ENCODE measurements at regions not wholly inside any gene's neighbourhood (a gene's known extent, or its start where the extent isn't known, plus 50 kb on each side); places are given as distances from the start of the nearest gene placed in this dataset.
A peak's percentile ranks its signal among the peaks of the same experiment; 100 is the strongest.

GRCh38 chr4:7127576-7127975 is 59.7 kb upstream of the GRPEL1 start:
- DNase-seq (ENCODE audit: extremely low read depth in 1 of 4, low spot score in 3 of 4) = peak in 1 of 4 experiments; percentile 10
- ChIA-PET POLR2A (interaction anchor here (0.6 to 0.7 kb wide), 2 partner anchors 402 to 675 kb away, joined by 3 to 4 read pairs; no protein-coding TSS in a partner anchor), CTCF (ENCODE audit: low intra/inter-chr PET ratio) (no interaction called here)
- ATAC-seq = no peak
- H3K4me1 ChIP-seq (replicated peaks in 1 of 2; ENCODE audit: control insufficient read depth in 2 of 2, insufficient read depth in 2 of 2, low read length in 2 of 2) = peaks cover 0 to 18% of the 10 kb centered on the region in 2 experiments; a peak in 1 of 5 replicates
- FAIRE-seq = no peak
- TF ChIP-seq NFIC (IDR thresholded peaks at IDR 0.05) (0 out of 2 replicates have a peak, but pooled peaks have one; percentile 7), KLF16 (IDR thresholded peaks at IDR 0.05) (no peak)
- no peaks in the 10 kb centered on the region for H3K9me1 ChIP-seq (ENCODE audit: control insufficient read depth, insufficient read depth, low read length)
- H4K20me1 ChIP-seq (replicated peaks; ENCODE audit: control insufficient read depth, insufficient read depth, low read length) = no peaks in the 10 kb centered on the region
- H3K36me3 ChIP-seq (ENCODE audit: control insufficient read depth, insufficient read depth, low read length) = no peaks in the 10 kb centered on the region
- intact Hi-C loops (cut with micrococcal nuclease) = no loop called here
- H3K27me3 ChIP-seq (ENCODE audit: control insufficient read depth in 2 of 2, insufficient read depth in 2 of 2, low read length in 2 of 2) = peaks cover 29 to 71% of the 10 kb centered on the region in 2 experiments
- no peak overlapping the region for H3K27ac ChIP-seq (ENCODE audit: extremely low read depth, low read depth, low read length)
- H3K79me2 ChIP-seq (ENCODE audit: control insufficient read depth, insufficient read depth, low read length) = no peaks in the 10 kb centered on the region
- no peak overlapping the region for H3K4me3 ChIP-seq
- BruUV-seq (replicated peaks) = no TSS peak
- 7% methylated on average over 18 of the region's 18 CpGs for WGBS (ENCODE audit: insufficient coverage, low coverage, missing lambda C conversion rate)
- no peaks in the 10 kb centered on the region for H3K9me3 ChIP-seq (replicated peaks; ENCODE audit: control insufficient read depth, insufficient read depth, low read depth, low read length)
- no peak overlapping the region for H3K4me2 ChIP-seq (ENCODE audit: insufficient read depth, low read length)
- H3K9ac ChIP-seq (ENCODE audit: insufficient read depth in 1 of 2, low read depth in 2 of 2, low read length in 2 of 2) = no peak overlapping the region; a peak in 1 of 4 replicates
- in situ Hi-C loops (cut with MboI) = no loop called here
- no peak overlapping the region for H2AFZ ChIP-seq (ENCODE audit: low read depth, low read length)

- no peak for DNase-seq (ENCODE audit: extremely low read depth in 1 of 4, low spot score in 3 of 4)
- Histone ChIP-seq H3K9ac (ENCODE audit: insufficient read depth in 1 of 2, low read depth in 2 of 2, low read length in 2 of 2) (0 out of 4 replicates have a peak overlapping the region, but pooled peaks of 1 of the 2 experiments have one; percentile 32), H4K20me1 (replicated peaks; ENCODE audit: control insufficient read depth, insufficient read depth, low read length) (no peaks in the 10 kb centered on the region), H3K4me2 (ENCODE audit: insufficient read depth, low read length) (no peak overlapping the region), H3K27ac (ENCODE audit: extremely low read depth, low read depth, low read length) (no peak overlapping the region), H2AFZ (ENCODE audit: low read depth, low read length) (no peak overlapping the region), H3K79me2 (ENCODE audit: control insufficient read depth, insufficient read depth, low read length) (no peaks in the 10 kb centered on the region), H3K4me1 (replicated peaks in 1 of 2; ENCODE audit: control insufficient read depth in 2 of 2, insufficient read depth in 2 of 2, low read length in 2 of 2) (peaks cover 0 to 16% of the 10 kb centered on the region in 2 experiments; a peak in 1 of 5 replicates), H3K9me1 (ENCODE audit: control insufficient read depth, insufficient read depth, low read length) (no peaks in the 10 kb centered on the region), H3K4me3 (no peak overlapping the region), H3K27me3 (ENCODE audit: control insufficient read depth in 2 of 2, insufficient read depth in 2 of 2, low read length in 2 of 2) (peaks cover 32 to 76% of the 10 kb centered on the region in 2 experiments), H3K36me3 (ENCODE audit: control insufficient read depth, insufficient read depth, low read length) (no peaks in the 10 kb centered on the region), H3K9me3 (replicated peaks; ENCODE audit: control insufficient read depth, insufficient read depth, low read depth, low read length) (no peaks in the 10 kb centered on the region)
- no TSS peak for BruUV-seq (replicated peaks)
- in situ Hi-C loops (cut with MboI) = no loop called here
- FAIRE-seq = no peak
- intact Hi-C loops (cut with micrococcal nuclease) = no loop called here
- ChIA-PET POLR2A (interaction anchor here (0.6 kb wide), 2 partner anchors 402 to 1368 kb away, joined by 3 to 4 read pairs; no protein-coding TSS in a partner anchor), CTCF (ENCODE audit: low intra/inter-chr PET ratio) (no interaction called here)
- 2% methylated on average over 8 of the region's 8 CpGs for WGBS (ENCODE audit: insufficient coverage, low coverage, missing lambda C conversion rate)
- ATAC-seq = no peak
- TF ChIP-seq ZNF41 (CRISPR knock-in tag; conservative IDR thresholded peaks at IDR 0.05) (no peak), ZNF232 (CRISPR knock-in tag; IDR thresholded peaks at IDR 0.05) (no peak), SMARCB1 (IDR thresholded peaks at IDR 0.05; ENCODE audit: insufficient read length, low read depth) (no peak), CREM (IDR thresholded peaks at IDR 0.05; ENCODE audit: low read depth) (no peak), XRCC3 (IDR thresholded peaks at IDR 0.05) (no peak), NFYB (IDR thresholded peaks at IDR 0.05; ENCODE audit: extremely low read depth, insufficient read length) (no peak), SUPT5H (IDR thresholded peaks at IDR 0.05) (no peak), KAT7 (CRISPR knock-in tag; IDR thresholded peaks at IDR 0.05; ENCODE audit: borderline replicate concordance) (no peak), ARID2 (IDR thresholded peaks at IDR 0.05) (no peak), ELF4 (CRISPR knock-in tag; IDR thresholded peaks at IDR 0.05) (no peak), ZNF696 (CRISPR knock-in tag; conservative IDR thresholded peaks at IDR 0.05) (no peak), ATF3 (IDR thresholded peaks at IDR 0.05) (no peak), ATF3 (CRISPR knock-in tag; conservative IDR thresholded peaks at IDR 0.05) (no peak), YBX1 (IDR thresholded peaks at IDR 0.05) (no peak)
Measured at GRCh38 chr4:7126981-7127380, 59.1 kb upstream of the GRPEL1 start.

Data from K562 (cell line).